ENCODE measurements at regions not wholly inside any gene's neighbourhood (a gene's known extent, or its start where the extent isn't known, plus 50 kb on each side); places are given as distances from the start of the nearest gene placed in this dataset.

GRCh38 chr4:115292320-115293092 is 179.1 kb upstream of the NDST4 start:
- DNase-seq (ENCODE audit: low read depth in 4 of 4, low spot score in 3 of 4), result no peak

GRCh38 chr4:115287426-115287825 is 174.0 kb upstream of the NDST4 start:
- DNase-seq (ENCODE audit: low read depth in 4 of 4, low spot score in 3 of 4), result no peak

- no peak for DNase-seq (ENCODE audit: low read depth in 4 of 4, low spot score in 3 of 4)
These were observed 165.9 kb upstream of the NDST4 start for GRCh38 chr4:115279330-115279729.

DNA sequence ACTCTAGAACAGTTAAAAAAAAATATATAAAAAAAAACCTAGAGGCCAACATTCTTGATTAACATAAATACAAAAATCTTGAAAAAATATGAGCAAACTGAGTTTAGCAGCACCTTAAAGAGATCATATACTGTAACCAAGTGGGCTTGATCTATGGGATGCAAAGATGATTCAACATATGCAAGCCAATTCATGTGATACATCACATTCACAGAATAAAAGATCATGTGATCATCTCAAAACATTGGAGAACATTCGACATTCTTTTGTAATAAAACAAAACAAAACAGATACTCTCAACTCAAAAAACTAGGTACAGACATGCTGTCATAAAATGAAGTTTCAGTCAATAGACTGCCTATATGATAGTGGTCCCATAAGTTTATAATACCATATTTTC is 165.4 kb upstream of the NDST4 start:
- no peak for DNase-seq (ENCODE audit: low read depth in 4 of 4, low spot score in 3 of 4)

- no peak for DNase-seq (ENCODE audit: low read depth in 4 of 4, low spot score in 3 of 4)
These were observed 162.2 kb upstream of the NDST4 start for GRCh38 chr4:115275615-115276014.

DNA sequence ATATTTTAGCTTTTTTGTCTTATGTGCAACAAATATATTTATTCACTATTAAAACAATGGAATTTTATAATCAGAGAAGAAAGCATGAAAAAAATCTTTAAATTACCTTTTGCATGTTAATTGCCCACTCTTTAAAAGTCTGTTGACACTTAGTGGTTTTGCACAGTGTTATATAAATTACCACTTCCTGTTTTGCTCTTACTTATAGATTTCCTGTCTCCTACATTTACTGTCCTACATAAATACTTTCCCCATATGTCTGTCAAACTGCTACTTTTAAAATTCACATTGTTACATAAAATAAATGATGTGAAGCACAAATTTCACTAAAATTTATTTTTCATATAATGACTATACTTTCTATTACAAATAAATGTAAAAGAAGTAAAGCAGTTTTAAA is 161.1 kb upstream of the NDST4 start:
- no peak for DNase-seq (ENCODE audit: low read depth in 4 of 4, low spot score in 3 of 4)

DNA sequence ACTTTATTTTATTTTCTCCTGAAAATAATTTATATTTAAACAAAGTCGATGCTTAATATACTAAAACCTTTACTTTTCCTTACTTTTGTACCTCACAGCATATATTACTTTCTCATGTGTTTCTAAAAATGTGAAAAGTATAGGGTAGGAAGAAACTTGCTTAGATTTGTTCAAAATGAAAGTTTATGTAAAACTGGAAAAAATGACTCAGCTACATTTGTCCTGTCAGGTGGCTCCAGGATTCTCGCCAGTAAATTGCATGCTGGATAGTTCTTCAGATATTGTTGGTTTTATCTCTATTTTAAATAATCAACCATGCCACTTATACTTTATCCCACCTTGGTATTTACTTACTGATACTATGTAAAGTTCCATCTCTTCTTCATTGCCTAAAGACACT is 159.2 kb upstream of the NDST4 start:
- DNase-seq (ENCODE audit: low read depth in 4 of 4, low spot score in 3 of 4), result no peak

GRCh38 chr4:115272185-115272584 is 158.8 kb upstream of the NDST4 start:
- DNase-seq (ENCODE audit: low read depth in 4 of 4, low spot score in 3 of 4), result no peak

- DNase-seq (ENCODE audit: low read depth in 4 of 4, low spot score in 3 of 4), result no peak
These were observed 146.8 kb upstream of the NDST4 start for GRCh38 chr4:115260195-115260594.

DNA sequence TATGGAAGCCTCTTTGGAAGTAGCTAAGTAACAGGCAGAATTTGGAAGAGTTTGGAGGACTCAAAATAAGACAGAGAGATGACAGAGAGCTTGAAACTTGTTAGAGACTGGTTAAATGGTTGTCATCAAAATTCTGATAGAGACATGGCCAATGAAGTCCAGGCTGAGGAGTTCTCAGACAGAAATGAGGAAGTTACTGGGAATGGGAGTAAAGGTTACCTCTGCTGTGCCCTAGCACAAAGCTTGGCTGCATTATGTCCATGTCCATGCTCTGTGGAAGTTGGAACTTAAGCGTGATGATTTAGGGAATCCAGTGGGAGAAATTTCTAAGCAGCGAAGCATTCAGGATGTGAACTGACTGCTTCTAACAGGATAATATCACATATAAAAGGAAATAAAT is 146.2 kb upstream of the NDST4 start:
- DNase-seq (ENCODE audit: low read depth in 4 of 4, low spot score in 3 of 4), result no peak

DNA sequence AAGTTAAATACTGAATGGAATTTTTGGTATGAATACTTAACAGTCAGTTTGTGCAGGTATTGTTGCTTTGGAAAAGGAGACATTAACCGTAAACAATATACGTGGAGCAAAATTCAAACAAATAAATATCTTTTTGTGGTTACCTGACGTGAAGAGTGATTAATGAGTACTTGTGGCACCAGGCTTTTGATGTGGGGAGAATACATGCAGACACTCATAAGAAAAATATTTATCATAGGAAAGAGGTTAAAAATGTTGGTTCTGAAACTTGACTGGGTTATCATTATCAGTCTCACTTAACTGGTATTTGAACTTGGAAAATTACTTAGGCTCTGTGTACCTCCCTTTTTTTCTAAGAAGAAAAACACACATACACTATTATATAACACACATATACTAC is 136.4 kb upstream of the NDST4 start:
- no peak for DNase-seq (ENCODE audit: low read depth in 4 of 4, low spot score in 3 of 4)

DNA sequence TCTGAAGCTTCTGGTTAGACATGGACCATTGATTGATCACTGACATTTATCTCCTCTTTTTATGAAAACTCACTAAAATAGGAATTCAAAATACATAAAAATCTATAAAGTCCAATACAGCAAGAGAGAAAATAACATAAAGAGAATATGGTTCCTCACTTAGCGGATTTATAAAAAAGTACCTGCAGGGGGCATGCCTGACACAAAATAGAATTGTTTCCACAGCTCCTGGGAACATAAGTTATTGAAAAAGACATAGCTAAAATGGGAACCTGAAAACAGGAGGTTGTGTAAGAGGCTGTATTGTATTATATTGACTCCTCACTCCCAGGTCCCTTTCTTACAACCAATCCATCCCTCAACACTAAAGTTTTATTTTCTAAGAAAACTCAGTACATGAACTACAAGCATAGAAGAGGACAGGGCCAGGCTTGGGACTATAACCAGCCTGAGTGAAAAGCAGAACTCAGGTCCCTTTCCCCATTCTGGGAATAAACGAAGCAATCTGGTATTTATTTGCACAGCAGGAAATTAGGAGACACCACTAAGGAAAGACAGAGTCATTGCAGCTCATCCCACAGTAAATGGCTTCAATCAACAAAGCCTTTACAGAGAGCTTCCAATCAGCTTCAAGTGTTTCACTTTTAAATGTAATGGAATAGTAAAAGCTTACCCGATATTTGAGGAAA is 121.1 kb upstream of the NDST4 start:
- no peak for DNase-seq (ENCODE audit: low read depth in 4 of 4, low spot score in 3 of 4)

- DNase-seq (ENCODE audit: low read depth in 4 of 4, low spot score in 3 of 4), result no peak
These were observed 120.2 kb upstream of the NDST4 start for GRCh38 chr4:115233600-115233999.

DNA sequence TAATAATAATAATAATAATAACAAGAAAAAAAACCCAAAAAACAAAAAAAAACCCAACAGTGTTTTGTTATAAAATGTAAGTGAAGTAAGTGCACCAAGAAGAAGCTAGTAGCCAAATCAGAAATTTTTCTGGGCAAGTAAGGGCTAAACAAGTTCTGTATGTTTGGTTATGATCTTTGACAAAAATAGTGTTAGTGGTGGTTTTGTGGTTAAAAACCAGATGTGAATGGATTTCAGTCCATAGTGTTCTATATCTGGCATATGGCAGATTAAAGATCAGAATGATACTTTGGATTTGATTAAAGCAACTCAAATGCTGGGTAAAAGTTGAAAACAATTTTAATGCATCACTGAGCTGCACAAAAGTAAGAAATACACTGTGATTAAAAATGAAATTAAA is 116.5 kb upstream of the NDST4 start:
- DNase-seq (ENCODE audit: low read depth in 4 of 4, low spot score in 3 of 4), result no peak

DNA sequence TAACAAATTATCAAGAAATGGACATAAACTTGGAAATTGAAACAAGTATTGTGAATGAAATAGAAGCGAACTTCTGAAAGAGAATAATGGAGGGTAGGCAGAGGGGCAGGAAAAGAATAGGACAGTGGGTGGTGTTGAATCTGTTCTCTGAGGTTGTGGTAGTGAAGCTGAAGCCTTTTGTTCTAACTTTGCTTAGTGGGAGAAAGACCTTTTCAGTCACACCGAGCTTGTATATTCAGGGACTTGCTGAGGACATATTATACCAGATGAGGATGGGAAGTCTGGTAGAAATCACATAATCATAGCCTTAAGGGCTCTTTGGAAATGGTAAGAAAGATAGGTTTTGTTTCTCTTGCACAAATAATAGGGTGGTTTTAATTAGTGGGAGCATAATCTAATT is 115.4 kb upstream of the NDST4 start:
- no peak for DNase-seq (ENCODE audit: low read depth in 4 of 4, low spot score in 3 of 4)

GRCh38 chr4:115222061-115222460 is 108.6 kb upstream of the NDST4 start:
- no peak for DNase-seq (ENCODE audit: low read depth in 4 of 4, low spot score in 3 of 4)

DNA sequence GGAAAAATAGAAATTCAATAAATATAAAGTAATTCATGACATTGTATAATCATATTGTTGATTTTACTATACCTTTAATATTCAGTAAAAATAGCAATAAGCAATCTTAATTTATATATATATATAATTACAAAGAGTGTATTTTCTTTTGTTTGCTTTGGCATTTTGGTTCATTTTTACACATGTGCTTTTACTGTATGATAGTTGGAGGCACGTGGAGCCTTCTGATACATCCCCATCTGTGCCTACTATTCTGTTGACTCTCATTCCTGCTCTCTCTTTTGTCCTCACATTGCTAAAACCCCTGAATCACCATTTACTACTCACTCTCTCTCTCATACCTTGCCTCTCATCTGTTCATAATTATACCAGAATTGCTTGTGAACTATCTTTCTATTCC is 106.4 kb upstream of the NDST4 start:
- no peak for DNase-seq (ENCODE audit: low read depth in 4 of 4, low spot score in 3 of 4)

GRCh38 chr4:115219315-115219860 is 106.0 kb upstream of the NDST4 start:
- no peak for DNase-seq (ENCODE audit: low read depth in 4 of 4, low spot score in 3 of 4)

DNA sequence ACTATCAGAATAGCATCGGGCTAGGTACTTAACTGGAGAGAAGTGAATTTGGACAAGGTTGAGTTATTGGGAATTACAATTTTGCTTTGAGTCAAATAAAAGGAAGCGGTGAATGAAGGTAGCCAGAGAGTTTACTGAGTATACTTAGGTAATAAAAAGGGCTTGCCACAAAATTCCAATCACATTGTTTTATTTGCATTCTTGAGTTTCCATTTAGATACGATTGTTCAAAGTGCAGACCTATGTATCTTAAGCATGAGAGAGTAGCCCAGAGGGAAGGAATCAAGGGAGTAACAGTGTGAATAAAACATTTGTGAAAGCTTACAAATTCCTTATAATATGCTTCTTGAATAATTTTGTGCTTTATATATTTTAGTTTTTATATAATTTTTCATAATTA is 102.5 kb upstream of the NDST4 start:
- no peak for DNase-seq (ENCODE audit: low read depth in 4 of 4, low spot score in 3 of 4)

DNA sequence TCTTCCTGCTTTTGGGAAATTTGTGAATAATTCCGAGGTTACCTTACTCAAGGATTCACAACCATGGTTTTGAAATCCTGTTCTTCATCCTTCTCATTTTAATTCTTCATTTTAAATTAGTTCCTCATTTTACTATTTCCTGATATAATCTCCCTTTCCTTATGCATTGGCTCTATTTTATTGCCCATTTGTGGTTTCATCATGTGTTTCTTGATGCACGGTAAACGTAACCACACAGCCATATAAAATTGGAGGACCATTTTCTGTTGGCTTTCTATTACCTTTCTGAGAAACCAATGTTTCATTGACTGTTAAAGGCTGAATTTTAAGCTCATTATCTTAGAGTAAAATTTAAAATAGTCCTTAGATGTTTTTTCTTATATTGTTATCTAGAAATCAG is 100.3 kb upstream of the NDST4 start:
- DNase-seq (ENCODE audit: low read depth in 4 of 4, low spot score in 3 of 4), result no peak

DNA sequence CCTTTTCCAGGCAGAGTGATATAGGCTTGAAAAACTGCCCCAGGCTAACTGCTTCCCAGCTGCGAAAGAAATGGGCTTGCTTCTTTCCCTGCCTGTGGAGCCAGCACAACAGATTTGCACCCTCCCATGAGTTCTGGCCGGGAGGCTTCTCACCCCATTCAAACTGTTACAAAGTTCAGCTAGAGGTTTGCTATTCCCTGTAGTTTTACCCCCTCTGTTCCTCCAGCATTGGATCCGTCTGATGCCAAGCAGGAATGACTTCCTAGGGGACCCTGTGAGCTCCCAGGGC is 87.6 kb upstream of the NDST4 start:
- DNase-seq (ENCODE audit: low read depth in 4 of 4, low spot score in 3 of 4), result no peak

Measured in right renal pelvis (tissue), 4 donors.